ENCODE measurements at regions not wholly inside any gene's neighbourhood (a gene's known extent, or its start where the extent isn't known, plus 50 kb on each side); places are given as distances from the start of the nearest gene placed in this dataset.

DNA sequence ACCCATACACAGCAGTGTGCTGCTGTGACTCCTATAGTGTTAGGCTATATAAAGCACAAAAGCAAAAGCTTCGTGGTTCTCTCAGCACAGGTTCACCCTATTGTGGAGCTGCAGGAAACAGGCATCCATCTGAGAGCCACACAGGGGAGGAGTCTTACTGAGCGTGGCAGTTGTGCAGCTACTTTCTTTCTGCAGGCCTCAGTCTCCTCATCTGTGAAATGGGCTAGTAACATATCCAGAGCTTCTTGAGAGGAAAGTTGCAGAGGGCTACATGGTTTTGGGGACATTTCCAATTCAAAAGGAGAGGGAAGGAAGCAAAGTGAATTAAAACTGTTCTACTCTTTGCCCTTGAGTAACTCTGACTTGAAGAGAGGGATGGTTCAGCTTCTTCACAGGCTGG is 142.0 kb downstream of the FOXD2 start:
- intact Hi-C loops (cut with DNase I) = no loop called here
- Histone ChIP-seq H3K9me3 (no peaks in the 10 kb centered on the region), H3K36me3 (no peaks in the 10 kb centered on the region), H3K4me3 (no peak overlapping the region), H3K27ac (no peak overlapping the region), H3K27me3 (no peaks in the 10 kb centered on the region), H3K4me1 (no peaks in the 10 kb centered on the region)
- WGBS, 2 donors = 63 to 72% methylated on average over 2 of the region's 2 CpGs
- TF ChIP-seq, protein P1, sequence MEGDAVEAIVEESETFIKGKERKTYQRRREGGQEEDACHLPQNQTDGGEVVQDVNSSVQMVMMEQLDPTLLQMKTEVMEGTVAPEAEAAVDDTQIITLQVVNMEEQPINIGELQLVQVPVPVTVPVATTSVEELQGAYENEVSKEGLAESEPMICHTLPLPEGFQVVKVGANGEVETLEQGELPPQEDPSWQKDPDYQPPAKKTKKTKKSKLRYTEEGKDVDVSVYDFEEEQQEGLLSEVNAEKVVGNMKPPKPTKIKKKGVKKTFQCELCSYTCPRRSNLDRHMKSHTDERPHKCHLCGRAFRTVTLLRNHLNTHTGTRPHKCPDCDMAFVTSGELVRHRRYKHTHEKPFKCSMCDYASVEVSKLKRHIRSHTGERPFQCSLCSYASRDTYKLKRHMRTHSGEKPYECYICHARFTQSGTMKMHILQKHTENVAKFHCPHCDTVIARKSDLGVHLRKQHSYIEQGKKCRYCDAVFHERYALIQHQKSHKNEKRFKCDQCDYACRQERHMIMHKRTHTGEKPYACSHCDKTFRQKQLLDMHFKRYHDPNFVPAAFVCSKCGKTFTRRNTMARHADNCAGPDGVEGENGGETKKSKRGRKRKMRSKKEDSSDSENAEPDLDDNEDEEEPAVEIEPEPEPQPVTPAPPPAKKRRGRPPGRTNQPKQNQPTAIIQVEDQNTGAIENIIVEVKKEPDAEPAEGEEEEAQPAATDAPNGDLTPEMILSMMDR (IDR thresholded peaks at IDR 0.05) = no peak
- no peak for ATAC-seq
- DNase-seq = no peak
- no peak for FAIRE-seq

DNA sequence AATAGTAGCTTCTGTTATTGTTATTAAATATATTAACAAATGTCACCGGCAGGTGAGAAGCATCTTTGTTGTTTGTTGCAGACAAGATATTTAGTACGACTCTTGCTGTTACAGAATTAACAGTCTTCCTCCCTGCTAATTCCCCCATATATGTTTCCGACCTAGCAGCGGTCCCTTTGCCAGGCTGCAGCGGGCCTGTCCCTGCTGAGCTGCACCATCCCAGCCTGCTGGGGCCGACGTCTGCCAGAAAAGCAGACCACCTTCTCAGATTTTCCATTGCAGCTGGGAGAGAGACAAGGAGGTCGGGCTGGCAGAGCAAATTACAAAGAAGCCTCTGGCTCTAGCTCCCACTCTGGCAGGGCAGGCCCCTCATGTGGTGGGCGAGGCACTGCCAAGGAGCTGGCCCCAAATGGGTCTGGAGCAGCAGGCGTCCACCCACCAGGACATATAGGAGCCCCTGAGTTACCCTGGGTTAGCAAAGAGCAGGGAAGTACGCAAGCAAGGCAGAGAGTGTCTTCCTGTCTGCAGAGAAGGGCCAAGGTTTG is 142.7 kb downstream of the FOXD2 start:
- FAIRE-seq = no peak
- ATAC-seq = no peak
- no peak overlapping the region for H3K4me3 ChIP-seq
- no peak overlapping the region for H3K27ac ChIP-seq
- no peaks in the 10 kb centered on the region for H3K27me3 ChIP-seq
- no peaks in the 10 kb centered on the region for H3K4me1 ChIP-seq
- no peaks in the 10 kb centered on the region for H3K9me3 ChIP-seq
- TF ChIP-seq, protein P1 (IDR thresholded peaks at IDR 0.05) = no peak
- intact Hi-C loops (cut with DNase I) = no loop called here
- no peak for DNase-seq
- WGBS, 2 donors = 75 to 81% methylated on average over 11 of the region's 11 CpGs
- no peaks in the 10 kb centered on the region for H3K36me3 ChIP-seq

- H3K36me3 ChIP-seq = no peaks in the 10 kb centered on the region
- 51 to 62% methylated on average over 8 of the region's 8 CpGs for WGBS, 2 donors
- H3K27ac ChIP-seq = no peak overlapping the region
- H3K4me3 ChIP-seq = no peak overlapping the region
- H3K4me1 ChIP-seq = no peaks in the 10 kb centered on the region
- intact Hi-C loops (cut with DNase I) = no loop called here
- DNase-seq (peak in 2 of 6 donors; percentile 2 to 23), ATAC-seq (no peak), FAIRE-seq (no peak)
- H3K9me3 ChIP-seq = no peaks in the 10 kb centered on the region
- TF ChIP-seq, protein P1 (IDR thresholded peaks at IDR 0.05) = no peak
- no peaks in the 10 kb centered on the region for H3K27me3 ChIP-seq
These were observed 145.2 kb downstream of the FOXD2 start for GRCh38 chr1:47582891-47583608.

GRCh38 chr1:47584249-47584648 is 146.4 kb downstream of the FOXD2 start:
- WGBS, 2 donors = 33 to 49% methylated on average over 1 of the region's 1 CpG
- TF ChIP-seq, protein P1 (IDR thresholded peaks at IDR 0.05) = no peak
- Histone ChIP-seq H3K9me3 (no peaks in the 10 kb centered on the region), H3K4me1 (no peaks in the 10 kb centered on the region), H3K27me3 (no peaks in the 10 kb centered on the region), H3K27ac (no peak overlapping the region), H3K4me3 (no peak overlapping the region), H3K36me3 (no peaks in the 10 kb centered on the region)
- peak in 1 of 6 donors; percentile 19 for DNase-seq
- FAIRE-seq = no peak
- no peak for ATAC-seq
- intact Hi-C loops (cut with DNase I) = no loop called here

All from pancreas (tissue), 10 donors.